PC-3 (cell line): ENCODE measurements at regions not wholly inside any gene's neighbourhood (a gene's known extent, or its start where the extent isn't known, plus 50 kb on each side); places are given as distances from the start of the nearest gene placed in this dataset.

Experiments used
- ATAC-seq: fragments of 200-7000 bp; cut with Tn5 transposase; 2 replicates; pipeline ENCODE4 v1.9.1; 2020; ENCODE audit warnings: mild to moderate bottlenecking, moderate library complexity
- BruUV-seq: library from RNA; stranded (reverse); fragments of 400-500 nt; replicated peaks from 2 replicates; lab custom pipeline; 2021; lab: Mats Ljungman, UMichigan
- CTCF ChIA-PET: fragments of 300-600 bp; sonication (Branson Sonifier 250); formaldehyde crosslinking; loops from one replicate; lab custom pipeline; 2022; ENCODE audit warnings: antibody characterized with exemption; lab: Charles Lee
- POLR2A ChIA-PET: fragments of 300-600 bp; sonication (Branson Sonifier 250); formaldehyde crosslinking; loops from one replicate; lab custom pipeline; 2022; ENCODE audit warnings: antibody characterized with exemption; ENCODE audit not compliant: unreplicated experiment; lab: Charles Lee
- DNase-seq: peaks from one replicate; pipeline ENCODE4 v3.0.0-alpha.2; 2015
- H2AFZ ChIP-seq: fragments of 300-600 bp; sonication (generic); 2 replicates; pipeline ENCODE4 v1.6.0; 2016; ENCODE audit warnings: antibody characterized with exemption, low read length
- H3F3A ChIP-seq: fragments of 300-600 bp; sonication (generic); one replicate; pipeline ENCODE4 v1.6.0; 2017; ENCODE audit warnings: antibody characterized with exemption, low read length, control low read depth, mild to moderate bottlenecking; ENCODE audit not compliant: unreplicated experiment
- H3K27ac ChIP-seq: fragments of 300-600 bp; sonication (generic); 2 replicates; pipeline ENCODE4 v1.5.1; 2016; ENCODE audit warnings: mild to moderate bottlenecking, low read length
- H3K27me3 ChIP-seq: fragments of 300-600 bp; sonication (generic); 2 replicates; pipeline ENCODE4 v1.6.1; 2016; ENCODE audit warnings: low read length, mixed read lengths
- H3K36me3 ChIP-seq: fragments of 300-600 bp; sonication (generic); 2 replicates; pipeline ENCODE4 v1.6.1; 2016; ENCODE audit warnings: low read depth, mixed run types, low read length, mixed read lengths
- H3K4me1 ChIP-seq: fragments of 300-600 bp; sonication (generic); 2 replicates; pipeline ENCODE4 v1.5.1; 2016; ENCODE audit warnings: low read length; ENCODE audit not compliant: insufficient read depth
- H3K4me2 ChIP-seq: fragments of 300-600 bp; sonication (generic); 2 replicates; pipeline ENCODE4 v1.6.0; 2016; ENCODE audit warnings: low read length
- H3K4me3 ChIP-seq: fragments of 300-600 bp; sonication (generic); 2 replicates; pipeline ENCODE4 v1.5.1; 2016; ENCODE audit warnings: mild to moderate bottlenecking, low read length, mixed read lengths
- H3K79me2 ChIP-seq: fragments of 300-600 bp; sonication (generic); 2 replicates; pipeline ENCODE4 v1.6.1; 2017; ENCODE audit warnings: low read length, mixed read lengths
- H3K9ac ChIP-seq: fragments of 300-600 bp; sonication (generic); 2 replicates; pipeline ENCODE4 v1.6.0; 2016; ENCODE audit warnings: mild to moderate bottlenecking, low read length
- H3K9me2 ChIP-seq: fragments of 300-600 bp; sonication (generic); replicated peaks from 2 replicates; pipeline ENCODE4 v1.6.1; 2016; ENCODE audit warnings: mixed run types, low read length, mixed read lengths
- H3K9me3 ChIP-seq: fragments of 300-600 bp; sonication (generic); 2 replicates; pipeline ENCODE4 v1.6.1; 2016; ENCODE audit warnings: low read length, mixed read lengths
- H4K20me1 ChIP-seq: fragments of 300-600 bp; sonication (generic); 2 replicates; pipeline ENCODE4 v1.6.1; 2016; ENCODE audit warnings: low read length, mixed read lengths
- EZH2 ChIP-seq: fragments of 300-600 bp; sonication (generic); IDR thresholded peaks from one replicate; pipeline ENCODE4 v1.6.1; 2017; ENCODE audit warnings: antibody characterized with exemption, mild to moderate bottlenecking, low read length; ENCODE audit not compliant: unreplicated experiment
- EZH2phosphoT487 ChIP-seq: fragments of 300-600 bp; sonication (generic); IDR thresholded peaks from 2 replicates; pipeline ENCODE4 v1.6.1; 2018; ENCODE audit warnings: mild to moderate bottlenecking, antibody characterized with exemption, low read length, borderline replicate concordance
- intact Hi-C: fragments of 100-400 bp; cut with micrococcal nuclease; formaldehyde crosslinking; loops from 2 replicates; pipeline ENCODE4 v1.9.0; 2023
- TF ChIP-seq, protein P1 (sequence below): fragments of 300-600 bp; sonication (generic); conservative IDR thresholded peaks from 2 replicates; pipeline ENCODE4 v1.5.1; 2017; ENCODE audit warnings: antibody characterized with exemption, low read depth, mild to moderate bottlenecking, low read length

DNA sequence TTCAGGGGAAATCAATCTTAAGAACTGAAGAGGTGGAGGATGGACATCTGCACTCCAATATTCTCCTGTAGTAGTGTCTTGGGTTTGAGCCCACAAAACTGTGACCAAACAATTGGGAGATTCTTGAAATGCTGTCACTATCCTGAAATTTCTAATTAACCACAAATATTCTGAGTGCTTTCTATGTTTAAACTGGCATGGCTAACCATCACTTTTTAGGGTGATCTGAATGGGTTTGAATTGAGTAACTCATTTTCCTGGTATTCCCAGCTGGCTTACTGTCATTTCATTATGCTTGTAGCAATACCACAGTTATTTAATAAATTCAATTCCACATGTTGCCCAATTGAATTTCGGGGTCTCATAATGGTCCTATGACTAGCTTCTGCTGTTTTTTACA, 216.9 kb upstream of the DCBLD2 start:
- Histone ChIP-seq H3K4me2 (no peak overlapping the region), H3K79me2 (no peaks in the 10 kb centered on the region), H2AFZ (no peak overlapping the region), H3K9me2 (no peaks in the 10 kb centered on the region), H3K9me3 (no peaks in the 10 kb centered on the region), H3K27ac (no peak overlapping the region), H3F3A (no peaks in the 10 kb centered on the region), H4K20me1 (no peaks in the 10 kb centered on the region), H3K36me3 (no peaks in the 10 kb centered on the region), H3K4me3 (no peak overlapping the region), H3K9ac (no peak overlapping the region), H3K27me3 (no peaks in the 10 kb centered on the region), H3K4me1 (no peaks in the 10 kb centered on the region)
- ATAC-seq = no peak
- TF ChIP-seq, protein P1, sequence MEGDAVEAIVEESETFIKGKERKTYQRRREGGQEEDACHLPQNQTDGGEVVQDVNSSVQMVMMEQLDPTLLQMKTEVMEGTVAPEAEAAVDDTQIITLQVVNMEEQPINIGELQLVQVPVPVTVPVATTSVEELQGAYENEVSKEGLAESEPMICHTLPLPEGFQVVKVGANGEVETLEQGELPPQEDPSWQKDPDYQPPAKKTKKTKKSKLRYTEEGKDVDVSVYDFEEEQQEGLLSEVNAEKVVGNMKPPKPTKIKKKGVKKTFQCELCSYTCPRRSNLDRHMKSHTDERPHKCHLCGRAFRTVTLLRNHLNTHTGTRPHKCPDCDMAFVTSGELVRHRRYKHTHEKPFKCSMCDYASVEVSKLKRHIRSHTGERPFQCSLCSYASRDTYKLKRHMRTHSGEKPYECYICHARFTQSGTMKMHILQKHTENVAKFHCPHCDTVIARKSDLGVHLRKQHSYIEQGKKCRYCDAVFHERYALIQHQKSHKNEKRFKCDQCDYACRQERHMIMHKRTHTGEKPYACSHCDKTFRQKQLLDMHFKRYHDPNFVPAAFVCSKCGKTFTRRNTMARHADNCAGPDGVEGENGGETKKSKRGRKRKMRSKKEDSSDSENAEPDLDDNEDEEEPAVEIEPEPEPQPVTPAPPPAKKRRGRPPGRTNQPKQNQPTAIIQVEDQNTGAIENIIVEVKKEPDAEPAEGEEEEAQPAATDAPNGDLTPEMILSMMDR = no peak
- TF ChIP-seq EZH2 = no peak
- no peak for TF ChIP-seq EZH2phosphoT487
- POLR2A ChIA-PET = no interaction called here
- no peak for DNase-seq
- intact Hi-C loops = no loop called here
- BruUV-seq = no TSS peak
- CTCF ChIA-PET = no interaction called here

DNA sequence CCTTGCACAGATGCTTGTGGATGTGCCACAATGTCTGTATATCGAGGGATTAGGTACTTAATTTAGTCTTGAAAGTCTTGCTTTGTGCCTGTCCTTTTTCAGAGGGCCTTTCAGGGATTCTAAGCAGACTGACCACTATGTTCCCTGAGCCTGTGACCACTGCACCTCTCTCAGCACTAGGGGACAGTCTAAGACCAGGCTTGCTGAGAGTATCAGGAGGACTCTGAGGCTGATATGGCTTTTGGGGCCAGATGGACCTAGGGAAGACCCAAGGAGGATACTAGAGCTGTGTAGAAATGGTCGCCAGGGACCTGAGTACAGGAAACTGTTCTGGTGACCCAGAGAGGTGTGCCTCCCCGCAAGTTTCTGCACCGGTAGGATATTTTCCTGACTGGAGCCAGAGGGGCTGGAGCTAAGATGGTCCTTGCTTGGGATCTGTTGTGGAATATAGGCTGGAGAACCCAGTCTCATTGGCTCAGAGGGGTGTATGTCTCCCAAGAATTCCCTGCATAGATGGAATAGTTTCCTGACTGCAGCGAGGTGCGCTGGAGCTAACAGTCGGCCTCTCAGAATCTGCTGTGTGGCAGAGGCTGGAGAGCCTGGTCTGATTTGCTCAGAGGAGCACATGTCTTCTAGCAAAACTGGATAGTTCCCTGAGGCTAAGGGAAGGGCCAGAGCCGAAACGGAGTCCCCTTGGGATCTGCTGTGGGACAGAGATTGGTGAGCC, 213.2 kb upstream of the DCBLD2 start:
- TF ChIP-seq EZH2 (no peak), EZH2phosphoT487 (no peak)
- TF ChIP-seq, protein P1 = peak; percentile 94
- H3F3A ChIP-seq = no peaks in the 10 kb centered on the region
- ChIA-PET CTCF (no interaction called here), POLR2A (no interaction called here)
- peak; percentile 72 for DNase-seq
- peak; percentile 90 for ATAC-seq
- H3K4me2 ChIP-seq = no peak overlapping the region
- peaks cover 6% of the 10 kb centered on the region; the same call in 1 of the 2 replicates for H3K4me1 ChIP-seq
- intact Hi-C loops = loop anchor here (1.0 kb wide), 3 partner anchors 59 to 639 kb away; no protein-coding TSS in a partner anchor
- no peaks in the 10 kb centered on the region for H4K20me1 ChIP-seq
- no TSS peak for BruUV-seq
- no peak overlapping the region for H2AFZ ChIP-seq
- no peaks in the 10 kb centered on the region for H3K9me2 ChIP-seq
- H3K36me3 ChIP-seq = no peaks in the 10 kb centered on the region
- no peaks in the 10 kb centered on the region for H3K27me3 ChIP-seq
- H3K9me3 ChIP-seq = no peaks in the 10 kb centered on the region
- H3K4me3 ChIP-seq = no peak overlapping the region
- H3K79me2 ChIP-seq = no peaks in the 10 kb centered on the region
- H3K27ac ChIP-seq = no peak overlapping the region
- no peak overlapping the region for H3K9ac ChIP-seq

GRCh38 chr3:99111235-99111634, 209.7 kb upstream of the DCBLD2 start:
- CTCF ChIA-PET = interaction anchor here (0.6 kb wide), 1 partner anchor 713 kb away, joined by 3 read pairs; no protein-coding TSS in a partner anchor
- intact Hi-C loops = no loop called here
- DNase-seq (peak; percentile 59), ATAC-seq (0 out of 2 replicates have a peak, but pooled peaks have one; percentile 54)
- POLR2A ChIA-PET = no interaction called here
- H3K9me3 ChIP-seq = no peaks in the 10 kb centered on the region
- TF ChIP-seq EZH2phosphoT487 (no peak), EZH2 (no peak)
- TF ChIP-seq, protein P1 = no peak
- H3K9ac ChIP-seq = no peak overlapping the region
- H3K4me2 ChIP-seq = no peak overlapping the region
- H3K79me2 ChIP-seq = no peaks in the 10 kb centered on the region
- H3K4me1 ChIP-seq = peaks cover 18% of the 10 kb centered on the region
- no peaks in the 10 kb centered on the region for H3F3A ChIP-seq
- no TSS peak for BruUV-seq
- H2AFZ ChIP-seq = no peak overlapping the region
- no peak overlapping the region for H3K27ac ChIP-seq
- no peak overlapping the region for H3K4me3 ChIP-seq
- no peaks in the 10 kb centered on the region for H3K36me3 ChIP-seq
- no peaks in the 10 kb centered on the region; the same call in 1 of the 2 replicates for H3K9me2 ChIP-seq
- no peaks in the 10 kb centered on the region for H3K27me3 ChIP-seq
- H4K20me1 ChIP-seq = no peaks in the 10 kb centered on the region
